ENCODE measurements at regions not wholly inside any gene's neighbourhood (a gene's known extent, or its start where the extent isn't known, plus 50 kb on each side); places are given as distances from the start of the nearest gene placed in this dataset.

DNA sequence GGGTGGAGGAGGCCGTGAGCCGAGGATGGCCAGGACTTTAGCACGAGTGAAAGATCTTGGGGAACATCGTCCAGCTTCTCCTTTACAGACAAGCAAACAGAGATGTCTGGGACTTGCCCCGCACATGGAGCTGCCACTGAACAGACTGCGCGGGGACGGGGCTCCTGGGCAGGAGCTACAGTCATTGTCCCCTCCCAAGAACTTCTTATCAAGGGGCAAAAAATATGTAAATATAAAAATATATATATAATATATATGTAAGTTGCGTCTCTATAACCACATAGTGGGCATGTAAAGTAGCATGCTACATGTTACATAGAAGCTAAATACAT is 245.0 kb upstream of the SALL3 start:
- Histone ChIP-seq H3K27me3 (ENCODE audit: control insufficient read depth in 3 of 3, insufficient read depth in 3 of 3, low read length in 3 of 3) (peaks cover 6 to 13% (median 7%) of the 10 kb centered on the region in 3 donors), H3K36me3 (ENCODE audit: control insufficient read depth in 3 of 3, insufficient read depth in 3 of 3, low read length in 3 of 3) (no peaks in the 10 kb centered on the region), H3K4me3 (ENCODE audit: low read length in 3 of 3) (no peak overlapping the region), H3K27ac (ENCODE audit: low read depth, low read length) (no peak overlapping the region), H3K9ac (ENCODE audit: low read depth in 1 of 3, low read length in 3 of 3) (no peak overlapping the region), H3K9me3 (ENCODE audit: control insufficient read depth in 3 of 3, low read length in 3 of 3) (no peaks in the 10 kb centered on the region), H3K4me1 (ENCODE audit: control insufficient read depth in 3 of 3, insufficient read depth in 3 of 3, low read length in 3 of 3) (no peaks in the 10 kb centered on the region)

GRCh38 chr18:78735131-78736014 is 244.2 kb upstream of the SALL3 start:
- H3K36me3 ChIP-seq (ENCODE audit: control insufficient read depth in 3 of 3, insufficient read depth in 3 of 3, low read length in 3 of 3): no peaks in the 10 kb centered on the region
- H3K4me3 ChIP-seq (ENCODE audit: low read length in 3 of 3): no peak overlapping the region
- H3K9me3 ChIP-seq (ENCODE audit: control insufficient read depth in 3 of 3, low read length in 3 of 3): no peaks in the 10 kb centered on the region
- H3K9ac ChIP-seq (ENCODE audit: low read depth in 1 of 3, low read length in 3 of 3): no peak overlapping the region
- H3K27ac ChIP-seq (ENCODE audit: low read depth, low read length): no peak overlapping the region
- peaks cover 6 to 13% (median 10%) of the 10 kb centered on the region in 3 donors for H3K27me3 ChIP-seq (ENCODE audit: control insufficient read depth in 3 of 3, insufficient read depth in 3 of 3, low read length in 3 of 3)
- no peaks in the 10 kb centered on the region for H3K4me1 ChIP-seq (ENCODE audit: control insufficient read depth in 3 of 3, insufficient read depth in 3 of 3, low read length in 3 of 3)

DNA sequence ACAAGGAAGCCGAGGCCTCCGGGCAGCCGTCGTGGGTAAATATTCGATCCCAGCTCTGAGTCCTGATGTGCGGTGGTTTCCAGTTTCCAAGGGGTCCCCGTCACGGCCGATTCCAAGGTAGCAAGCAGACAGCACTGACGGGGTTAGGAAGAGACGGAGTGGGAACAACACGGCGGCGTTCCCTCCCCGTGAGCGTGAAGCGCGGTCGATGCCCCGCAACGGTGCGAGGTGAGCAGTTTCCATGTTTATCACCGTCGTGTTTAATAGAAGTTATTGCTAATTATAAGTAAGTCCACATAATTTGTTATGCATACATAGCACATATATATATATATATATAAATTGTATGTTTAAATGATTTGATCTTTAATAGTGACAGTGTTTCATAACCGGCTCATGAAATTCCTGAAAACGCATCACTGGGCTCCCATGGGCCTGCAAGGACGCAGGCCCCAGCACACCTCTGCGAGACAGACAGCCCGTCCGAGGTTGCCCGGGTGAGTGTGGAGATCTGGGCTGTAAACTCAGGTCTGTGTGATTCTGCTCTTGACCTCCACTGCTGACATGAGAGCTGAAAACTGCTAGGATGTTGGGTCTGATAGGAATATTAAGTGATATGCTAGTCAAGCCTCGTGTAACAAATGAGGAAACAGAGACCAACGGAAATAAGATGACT is 243.5 kb upstream of the SALL3 start:
- H3K4me3 ChIP-seq (ENCODE audit: low read length in 3 of 3): no peak overlapping the region
- peaks cover 6 to 10% (median 8%) of the 10 kb centered on the region in 3 donors for H3K27me3 ChIP-seq (ENCODE audit: control insufficient read depth in 3 of 3, insufficient read depth in 3 of 3, low read length in 3 of 3)
- no peak overlapping the region for H3K9ac ChIP-seq (ENCODE audit: low read depth in 1 of 3, low read length in 3 of 3)
- no peaks in the 10 kb centered on the region for H3K9me3 ChIP-seq (ENCODE audit: control insufficient read depth in 3 of 3, low read length in 3 of 3)
- H3K4me1 ChIP-seq (ENCODE audit: control insufficient read depth in 3 of 3, insufficient read depth in 3 of 3, low read length in 3 of 3): no peaks in the 10 kb centered on the region
- H3K27ac ChIP-seq (ENCODE audit: low read depth, low read length): no peak overlapping the region
- no peaks in the 10 kb centered on the region for H3K36me3 ChIP-seq (ENCODE audit: control insufficient read depth in 3 of 3, insufficient read depth in 3 of 3, low read length in 3 of 3)

GRCh38 chr18:78737006-78737915 is 242.4 kb upstream of the SALL3 start:
- Histone ChIP-seq H3K9me3 (ENCODE audit: control insufficient read depth in 3 of 3, low read length in 3 of 3) (no peaks in the 10 kb centered on the region), H3K9ac (ENCODE audit: low read depth in 1 of 3, low read length in 3 of 3) (no peak overlapping the region), H3K4me1 (ENCODE audit: control insufficient read depth in 3 of 3, insufficient read depth in 3 of 3, low read length in 3 of 3) (no peaks in the 10 kb centered on the region), H3K4me3 (ENCODE audit: low read length in 3 of 3) (no peak overlapping the region), H3K27ac (ENCODE audit: low read depth, low read length) (no peak overlapping the region), H3K27me3 (ENCODE audit: control insufficient read depth in 3 of 3, insufficient read depth in 3 of 3, low read length in 3 of 3) (peaks cover 6 to 8% (median 7%) of the 10 kb centered on the region in 3 donors), H3K36me3 (ENCODE audit: control insufficient read depth in 3 of 3, insufficient read depth in 3 of 3, low read length in 3 of 3) (no peaks in the 10 kb centered on the region)

DNA sequence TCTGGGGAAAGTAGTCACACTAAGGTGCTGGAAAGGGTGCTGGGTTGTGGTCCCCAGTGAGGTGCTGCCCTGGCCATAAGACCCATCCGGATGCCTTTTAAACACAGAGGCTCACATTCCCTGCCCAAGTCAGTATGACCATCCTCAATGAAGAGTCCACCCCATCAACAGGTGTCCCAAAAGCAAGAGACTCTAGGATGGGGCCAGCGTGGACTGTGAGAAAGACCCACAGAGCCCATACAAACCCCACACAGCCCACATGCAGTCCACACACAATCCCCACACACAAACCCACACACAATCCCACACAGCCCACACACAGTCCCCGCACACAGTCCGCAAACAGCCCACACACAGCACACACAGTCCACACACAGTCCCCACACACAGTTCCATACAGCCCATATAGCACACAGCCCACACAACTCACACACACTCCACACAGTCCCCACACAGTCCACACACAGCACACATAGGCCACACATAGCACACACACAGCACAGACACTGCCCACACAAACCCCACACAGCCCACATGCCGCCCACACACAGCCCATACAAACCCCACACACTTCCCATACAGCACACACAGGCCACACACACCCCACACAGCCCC is 241.4 kb upstream of the SALL3 start:
- Histone ChIP-seq H3K9me3 (ENCODE audit: control insufficient read depth in 3 of 3, low read length in 3 of 3) (no peaks in the 10 kb centered on the region), H3K4me3 (ENCODE audit: low read length in 3 of 3) (no peak overlapping the region), H3K27ac (ENCODE audit: low read depth, low read length) (no peak overlapping the region), H3K4me1 (ENCODE audit: control insufficient read depth in 3 of 3, insufficient read depth in 3 of 3, low read length in 3 of 3) (no peaks in the 10 kb centered on the region), H3K27me3 (ENCODE audit: control insufficient read depth in 3 of 3, insufficient read depth in 3 of 3, low read length in 3 of 3) (peaks cover 0 to 6% (median 4%) of the 10 kb centered on the region in 3 donors), H3K9ac (ENCODE audit: low read depth in 1 of 3, low read length in 3 of 3) (no peak overlapping the region), H3K36me3 (ENCODE audit: control insufficient read depth in 3 of 3, insufficient read depth in 3 of 3, low read length in 3 of 3) (no peaks in the 10 kb centered on the region)

GRCh38 chr18:78739115-78739514 is 240.5 kb upstream of the SALL3 start:
- Histone ChIP-seq H3K9ac (ENCODE audit: low read depth in 1 of 3, low read length in 3 of 3) (no peak overlapping the region), H3K27me3 (ENCODE audit: control insufficient read depth in 3 of 3, insufficient read depth in 3 of 3, low read length in 3 of 3) (peaks cover 0 to 6% (median 4%) of the 10 kb centered on the region in 3 donors), H3K36me3 (ENCODE audit: control insufficient read depth in 3 of 3, insufficient read depth in 3 of 3, low read length in 3 of 3) (no peaks in the 10 kb centered on the region), H3K27ac (ENCODE audit: low read depth, low read length) (no peak overlapping the region), H3K9me3 (ENCODE audit: control insufficient read depth in 3 of 3, low read length in 3 of 3) (no peaks in the 10 kb centered on the region), H3K4me1 (ENCODE audit: control insufficient read depth in 3 of 3, insufficient read depth in 3 of 3, low read length in 3 of 3) (no peaks in the 10 kb centered on the region), H3K4me3 (ENCODE audit: low read length in 3 of 3) (no peak overlapping the region)

DNA sequence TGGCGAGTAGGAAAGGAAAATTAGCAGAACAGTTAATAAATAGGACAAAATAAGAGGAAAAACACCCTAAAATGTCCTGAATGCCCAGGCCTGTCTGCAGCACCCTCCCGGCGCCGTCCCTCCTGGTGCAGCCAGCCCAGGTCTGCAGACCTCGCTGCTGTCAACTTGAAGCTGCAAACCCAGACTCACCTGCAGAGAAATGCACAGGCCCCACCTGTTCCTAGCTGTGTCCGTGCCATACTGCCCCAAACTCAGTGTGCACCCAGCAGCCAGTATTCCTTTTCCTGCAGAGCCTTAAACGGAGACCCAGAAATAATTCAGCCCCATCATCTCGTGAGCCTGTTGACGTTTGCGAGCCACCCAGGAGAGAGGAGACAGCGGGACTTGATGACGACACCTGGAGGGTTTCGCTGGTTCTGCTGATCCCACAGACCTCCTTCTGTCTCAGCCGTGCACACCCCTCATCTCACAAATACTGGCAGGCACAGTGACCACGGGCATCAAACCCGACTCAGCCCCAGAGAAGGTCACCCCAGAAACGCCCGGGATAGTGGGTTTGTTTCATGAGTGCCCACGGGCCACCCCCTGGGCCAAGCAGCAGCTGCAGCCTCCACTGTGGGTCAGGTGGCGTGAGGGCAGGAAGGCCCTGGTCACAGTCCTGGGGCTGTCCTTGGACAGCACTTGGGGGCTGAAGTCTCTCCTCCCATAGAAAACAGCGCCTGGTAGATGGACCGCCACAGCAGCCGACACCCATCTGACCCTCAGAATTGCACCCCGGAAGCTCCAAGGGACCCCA is 239.5 kb upstream of the SALL3 start:
- H3K4me3 ChIP-seq (ENCODE audit: low read length in 3 of 3): no peak overlapping the region
- no peak overlapping the region for H3K9ac ChIP-seq (ENCODE audit: low read depth in 1 of 3, low read length in 3 of 3)
- H3K27me3 ChIP-seq (ENCODE audit: control insufficient read depth in 3 of 3, insufficient read depth in 3 of 3, low read length in 3 of 3): peaks cover 0 to 6% (median 4%) of the 10 kb centered on the region in 3 donors
- H3K36me3 ChIP-seq (ENCODE audit: control insufficient read depth in 3 of 3, insufficient read depth in 3 of 3, low read length in 3 of 3): no peaks in the 10 kb centered on the region
- no peaks in the 10 kb centered on the region for H3K9me3 ChIP-seq (ENCODE audit: control insufficient read depth in 3 of 3, low read length in 3 of 3)
- no peaks in the 10 kb centered on the region for H3K4me1 ChIP-seq (ENCODE audit: control insufficient read depth in 3 of 3, insufficient read depth in 3 of 3, low read length in 3 of 3)
- H3K27ac ChIP-seq (ENCODE audit: low read depth, low read length): no peak overlapping the region

DNA sequence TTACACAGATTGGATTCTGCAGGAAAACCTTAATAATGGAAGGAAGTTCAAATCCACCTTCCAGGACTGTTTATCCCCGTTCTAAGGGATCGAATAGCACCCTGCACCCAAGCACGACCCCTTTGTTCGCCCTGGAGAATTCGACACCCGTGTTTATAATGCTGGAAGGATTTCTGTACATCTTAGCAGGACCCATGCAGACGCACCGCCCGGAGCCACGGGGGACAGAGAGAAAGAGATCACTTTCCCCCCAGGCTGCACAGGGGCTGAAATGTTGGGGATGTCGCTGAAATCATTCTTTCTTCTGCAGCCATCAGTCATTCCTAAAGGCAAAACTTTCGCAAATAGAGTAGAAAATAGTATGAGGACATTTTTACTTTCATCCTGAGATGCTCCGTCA is 238.7 kb upstream of the SALL3 start:
- H3K4me3 ChIP-seq (ENCODE audit: low read length in 3 of 3): no peak overlapping the region

More for the DNA sequence above, 238.7 kb upstream of the SALL3 start:
- no peaks in the 10 kb centered on the region for H3K36me3 ChIP-seq (ENCODE audit: control insufficient read depth in 3 of 3, insufficient read depth in 3 of 3, low read length in 3 of 3)
- no peaks in the 10 kb centered on the region for H3K9me3 ChIP-seq (ENCODE audit: control insufficient read depth in 3 of 3, low read length in 3 of 3)
- no peaks in the 10 kb centered on the region for H3K4me1 ChIP-seq (ENCODE audit: control insufficient read depth in 3 of 3, insufficient read depth in 3 of 3, low read length in 3 of 3)
- no peak overlapping the region for H3K9ac ChIP-seq (ENCODE audit: low read depth in 1 of 3, low read length in 3 of 3)
- H3K27ac ChIP-seq (ENCODE audit: low read depth, low read length): no peak overlapping the region
- H3K27me3 ChIP-seq (ENCODE audit: control insufficient read depth in 3 of 3, insufficient read depth in 3 of 3, low read length in 3 of 3): peaks cover 0 to 6% (median 4%) of the 10 kb centered on the region in 3 donors
